GM19395 (cell line): ENCODE measurements at regions not wholly inside any gene's neighbourhood (a gene's known extent, or its start where the extent isn't known, plus 50 kb on each side); places are given as distances from the start of the nearest gene placed in this dataset.
"Not testable (repeated sequence)": the region's sequence is repeated elsewhere in the genome, so short reads cannot be mapped to it uniquely, and the experiment has no call there.

Experiments used
- ATAC-seq: cut with Tn5 transposase; IDR thresholded peaks from one replicate; pipeline ENCODE4 v1.9.1; 2021; ENCODE audit warnings: mild to moderate bottlenecking, moderate library complexity; ENCODE audit not compliant: unreplicated experiment

- ATAC-seq: no peak
These were observed 58.1 kb downstream of the ATXN7L3B start for GRCh38 chr12:74595696-74596095.

- no peak for ATAC-seq
These were observed 61.2 kb downstream of the ATXN7L3B start for GRCh38 chr12:74598819-74599218.

- ATAC-seq: no peak
These were observed 62.3 kb downstream of the ATXN7L3B start for GRCh38 chr12:74599932-74600331.

- ATAC-seq: not testable (repeated sequence)
These were observed 63.2 kb downstream of the ATXN7L3B start for GRCh38 chr12:74600817-74601216.

GRCh38 chr12:74602881-74603672 lies 65.4 kb downstream of the ATXN7L3B start:
- no peak for ATAC-seq

- ATAC-seq: no peak
These were observed 70.7 kb downstream of the ATXN7L3B start for GRCh38 chr12:74608231-74608775.

GRCh38 chr12:74610711-74611110 lies 73.1 kb downstream of the ATXN7L3B start:
- ATAC-seq: no peak

GRCh38 chr12:74614426-74614825 lies 76.8 kb downstream of the ATXN7L3B start:
- no peak for ATAC-seq

GRCh38 chr12:74619084-74619483 lies 81.4 kb downstream of the ATXN7L3B start:
- no peak for ATAC-seq

- ATAC-seq: no peak
These were observed 82.2 kb downstream of the ATXN7L3B start for GRCh38 chr12:74619884-74620283.

GRCh38 chr12:74620921-74621320 lies 83.3 kb downstream of the ATXN7L3B start:
- ATAC-seq: no peak

GRCh38 chr12:74624201-74624600 lies 86.6 kb downstream of the ATXN7L3B start:
- no peak for ATAC-seq

- ATAC-seq: peak; percentile 83
These were observed 88.8 kb downstream of the ATXN7L3B start for GRCh38 chr12:74626397-74626796.

GRCh38 chr12:74641262-74641661 lies 103.6 kb downstream of the ATXN7L3B start:
- ATAC-seq: no peak

- no peak for ATAC-seq
These were observed 104.1 kb downstream of the ATXN7L3B start for GRCh38 chr12:74641694-74642093.

GRCh38 chr12:74644681-74645080 lies 107.0 kb downstream of the ATXN7L3B start:
- ATAC-seq: no peak

- ATAC-seq: no peak
These were observed 109.2 kb downstream of the ATXN7L3B start for GRCh38 chr12:74646831-74647230.

- ATAC-seq: no peak
These were observed 109.6 kb downstream of the ATXN7L3B start for GRCh38 chr12:74647256-74647655.

- no peak for ATAC-seq
These were observed 118.6 kb downstream of the ATXN7L3B start for GRCh38 chr12:74656251-74656650.

- no peak for ATAC-seq
These were observed 122.8 kb downstream of the ATXN7L3B start for GRCh38 chr12:74660442-74660841.

GRCh38 chr12:74663958-74664357 lies 126.3 kb downstream of the ATXN7L3B start:
- ATAC-seq: no peak

GRCh38 chr12:74665690-74666089 lies 128.1 kb downstream of the ATXN7L3B start:
- no peak for ATAC-seq

GRCh38 chr12:74671421-74671820 lies 133.8 kb downstream of the ATXN7L3B start:
- ATAC-seq: no peak
